Liver (tissue), 3 donors: ENCODE measurements at regions not wholly inside any gene's neighbourhood (a gene's known extent, or its start where the extent isn't known, plus 50 kb on each side); places are given as distances from the start of the nearest gene placed in this dataset.

Source experiments
- FOXA1 ChIP-seq: IDR thresholded peaks from 2 replicates; pipeline ENCODE4 v1.6.1; 2016; ENCODE audit warnings: antibody characterized with exemption
- GABPA ChIP-seq, 2 donors: IDR thresholded peaks in 1 of 2; conservative IDR thresholded peaks in 1 of 2; 2 replicates each; pipeline ENCODE4 v1.6.1; 2016; ENCODE audit warnings: antibody characterized with exemption in 2 of 2, mild to moderate bottlenecking in 1 of 2, moderate library complexity in 1 of 2
- JUND ChIP-seq, 2 donors: IDR thresholded peaks; 2 replicates each; pipeline ENCODE4 v1.6.1; 2016; ENCODE audit warnings: antibody characterized with exemption in 2 of 2
- NR2F2 ChIP-seq: IDR thresholded peaks from 2 replicates; pipeline ENCODE4 v1.6.1; 2016; ENCODE audit warnings: antibody characterized with exemption
- RAD21 ChIP-seq, 2 donors: IDR thresholded peaks; 2 replicates each; pipeline ENCODE4 v1.6.1; 2016; ENCODE audit warnings: antibody characterized with exemption in 2 of 2, mild to moderate bottlenecking in 2 of 2
- SP1 ChIP-seq: IDR thresholded peaks from 2 replicates; pipeline ENCODE4 v1.6.1; 2018; ENCODE audit warnings: antibody characterized with exemption, mild to moderate bottlenecking
- TAF1 ChIP-seq: conservative IDR thresholded peaks from 2 replicates; pipeline ENCODE4 v1.6.1; 2016; ENCODE audit warnings: antibody characterized with exemption, mild to moderate bottlenecking
- YY1 ChIP-seq: IDR thresholded peaks from 2 replicates; pipeline ENCODE4 v1.6.1; 2016; ENCODE audit warnings: antibody characterized with exemption, mild to moderate bottlenecking
- TF ChIP-seq, protein P1 (sequence below): fragments of 150-350 bp; IDR thresholded peaks from 2 replicates; pipeline ENCODE4 v1.5.1; 2017; ENCODE audit warnings: improper control_type of control experiment, low read depth, low read length; ENCODE audit not compliant: missing input control
- TF ChIP-seq, protein P2 (sequence below): IDR thresholded peaks from 2 replicates; pipeline ENCODE4 v1.6.1; 2016; ENCODE audit warnings: antibody characterized with exemption
- TF ChIP-seq, protein P3 (sequence below): IDR thresholded peaks from 2 replicates; pipeline ENCODE4 v1.6.1; 2016; ENCODE audit warnings: antibody characterized with exemption
- TF ChIP-seq, protein P4 (sequence below): IDR thresholded peaks from 2 replicates; pipeline ENCODE4 v1.6.1; 2016; ENCODE audit warnings: antibody characterized with exemption
- donor health status: healthy.
- donor health status: healthy.

DNA sequence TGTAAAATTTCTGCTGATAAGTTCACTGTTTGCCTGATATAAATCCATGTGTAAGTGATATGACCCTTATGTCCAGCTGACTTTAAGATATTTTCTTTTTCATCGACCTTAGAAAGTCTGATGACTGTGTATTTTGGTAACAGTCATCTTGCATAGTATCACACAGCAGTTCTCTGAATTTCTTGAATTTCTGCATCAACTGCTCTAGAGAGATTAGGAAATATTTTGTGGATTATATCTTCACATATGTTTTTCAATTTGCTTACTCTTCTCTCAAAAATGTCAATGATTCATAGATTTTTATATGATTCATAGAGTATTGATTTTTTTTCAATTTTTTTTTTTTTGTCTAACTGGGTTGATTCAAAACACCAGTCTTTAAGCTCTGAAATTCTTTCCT, 945.3 kb downstream of the TRIB2 start:
- TF ChIP-seq, protein P1, sequence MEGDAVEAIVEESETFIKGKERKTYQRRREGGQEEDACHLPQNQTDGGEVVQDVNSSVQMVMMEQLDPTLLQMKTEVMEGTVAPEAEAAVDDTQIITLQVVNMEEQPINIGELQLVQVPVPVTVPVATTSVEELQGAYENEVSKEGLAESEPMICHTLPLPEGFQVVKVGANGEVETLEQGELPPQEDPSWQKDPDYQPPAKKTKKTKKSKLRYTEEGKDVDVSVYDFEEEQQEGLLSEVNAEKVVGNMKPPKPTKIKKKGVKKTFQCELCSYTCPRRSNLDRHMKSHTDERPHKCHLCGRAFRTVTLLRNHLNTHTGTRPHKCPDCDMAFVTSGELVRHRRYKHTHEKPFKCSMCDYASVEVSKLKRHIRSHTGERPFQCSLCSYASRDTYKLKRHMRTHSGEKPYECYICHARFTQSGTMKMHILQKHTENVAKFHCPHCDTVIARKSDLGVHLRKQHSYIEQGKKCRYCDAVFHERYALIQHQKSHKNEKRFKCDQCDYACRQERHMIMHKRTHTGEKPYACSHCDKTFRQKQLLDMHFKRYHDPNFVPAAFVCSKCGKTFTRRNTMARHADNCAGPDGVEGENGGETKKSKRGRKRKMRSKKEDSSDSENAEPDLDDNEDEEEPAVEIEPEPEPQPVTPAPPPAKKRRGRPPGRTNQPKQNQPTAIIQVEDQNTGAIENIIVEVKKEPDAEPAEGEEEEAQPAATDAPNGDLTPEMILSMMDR = no peak
- TF ChIP-seq TAF1 (no peak), RAD21 (IDR thresholded peaks at IDR 0.05) (no peak), SP1 (no peak), GABPA (IDR thresholded peaks at IDR 0.05 in 1 of 2, conservative IDR thresholded peaks at IDR 0.05 in 1 of 2) (no peak), YY1 (no peak), FOXA1 (no peak), NR2F2 (no peak), JUND (IDR thresholded peaks at IDR 0.05) (no peak)
- TF ChIP-seq, protein P2, sequence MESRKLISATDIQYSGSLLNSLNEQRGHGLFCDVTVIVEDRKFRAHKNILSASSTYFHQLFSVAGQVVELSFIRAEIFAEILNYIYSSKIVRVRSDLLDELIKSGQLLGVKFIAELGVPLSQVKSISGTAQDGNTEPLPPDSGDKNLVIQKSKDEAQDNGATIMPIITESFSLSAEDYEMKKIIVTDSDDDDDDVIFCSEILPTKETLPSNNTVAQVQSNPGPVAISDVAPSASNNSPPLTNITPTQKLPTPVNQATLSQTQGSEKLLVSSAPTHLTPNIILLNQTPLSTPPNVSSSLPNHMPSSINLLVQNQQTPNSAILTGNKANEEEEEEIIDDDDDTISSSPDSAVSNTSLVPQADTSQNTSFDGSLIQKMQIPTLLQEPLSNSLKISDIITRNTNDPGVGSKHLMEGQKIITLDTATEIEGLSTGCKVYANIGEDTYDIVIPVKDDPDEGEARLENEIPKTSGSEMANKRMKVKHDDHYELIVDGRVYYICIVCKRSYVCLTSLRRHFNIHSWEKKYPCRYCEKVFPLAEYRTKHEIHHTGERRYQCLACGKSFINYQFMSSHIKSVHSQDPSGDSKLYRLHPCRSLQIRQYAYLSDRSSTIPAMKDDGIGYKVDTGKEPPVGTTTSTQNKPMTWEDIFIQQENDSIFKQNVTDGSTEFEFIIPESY = no peak
- TF ChIP-seq, protein P3, sequence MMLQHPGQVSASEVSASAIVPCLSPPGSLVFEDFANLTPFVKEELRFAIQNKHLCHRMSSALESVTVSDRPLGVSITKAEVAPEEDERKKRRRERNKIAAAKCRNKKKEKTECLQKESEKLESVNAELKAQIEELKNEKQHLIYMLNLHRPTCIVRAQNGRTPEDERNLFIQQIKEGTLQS = no peak
- TF ChIP-seq, protein P4, sequence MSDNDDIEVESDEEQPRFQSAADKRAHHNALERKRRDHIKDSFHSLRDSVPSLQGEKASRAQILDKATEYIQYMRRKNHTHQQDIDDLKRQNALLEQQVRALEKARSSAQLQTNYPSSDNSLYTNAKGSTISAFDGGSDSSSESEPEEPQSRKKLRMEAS = no peak
